ENCODE measurements at regions not wholly inside any gene's neighbourhood (a gene's known extent, or its start where the extent isn't known, plus 50 kb on each side); places are given as distances from the start of the nearest gene placed in this dataset.

DNA sequence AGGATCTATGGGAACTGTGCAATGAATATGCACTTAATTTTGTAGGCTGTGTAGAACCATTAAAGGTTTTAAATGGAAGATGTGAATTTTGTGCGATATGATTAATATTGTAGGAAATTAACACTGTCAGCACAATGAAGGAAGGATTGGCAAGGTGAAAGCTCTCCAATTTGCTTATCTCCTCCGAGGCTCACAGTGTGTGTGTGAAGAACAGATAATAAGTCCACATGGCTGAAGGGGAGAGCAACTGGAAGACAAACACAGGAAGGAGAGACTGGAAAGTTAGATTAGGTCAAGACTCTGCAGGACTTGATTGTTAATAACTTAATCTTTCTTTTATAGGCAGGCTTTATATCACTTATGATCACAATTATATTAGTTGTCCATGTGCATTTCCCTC, 269.7 kb upstream of the VRK2 start:
- H3K9me3 Mint-ChIP-seq: no peaks in the 10 kb centered on the region
- POLR2A ChIA-PET: no interaction called here
- no peaks in the 10 kb centered on the region for H3K4me1 Mint-ChIP-seq
- H3K27me3 Mint-ChIP-seq: no peaks in the 10 kb centered on the region
- ATAC-seq (no peak), DNase-seq (no peak)
- peaks cover 0 to 3% (median 0%) of the 10 kb centered on the region in 3 donors for H3K36me3 Mint-ChIP-seq
- no peak overlapping the region for H3K4me3 Mint-ChIP-seq
- no peak overlapping the region for H3K27ac Mint-ChIP-seq

DNA sequence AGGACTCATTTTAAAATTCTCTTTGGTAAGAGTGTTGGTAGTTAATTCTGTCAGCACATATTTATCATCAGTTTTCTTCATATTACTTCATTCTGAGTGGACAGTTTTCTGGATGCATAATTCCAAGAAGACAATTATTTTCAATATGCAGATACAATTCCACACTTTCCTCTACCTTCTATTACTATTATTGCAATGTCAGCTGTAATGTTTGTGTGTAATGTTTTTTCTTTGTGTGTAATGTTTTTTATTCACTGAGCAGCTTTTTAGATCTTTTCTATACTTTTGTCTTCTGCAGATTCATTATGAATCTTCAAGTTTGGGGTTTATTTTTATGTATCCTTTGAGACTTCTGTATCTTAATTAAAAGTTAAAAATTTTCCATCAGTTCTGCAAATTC, 264.0 kb upstream of the VRK2 start:
- Mint-ChIP-seq H3K27ac (no peak overlapping the region), H3K9me3 (no peaks in the 10 kb centered on the region), H3K4me1 (no peaks in the 10 kb centered on the region), H3K36me3 (peaks cover 0 to 3% (median 0%) of the 10 kb centered on the region in 3 donors), H3K27me3 (no peaks in the 10 kb centered on the region), H3K4me3 (no peak overlapping the region)
- no peak for DNase-seq
- ATAC-seq: no peak
- POLR2A ChIA-PET: no interaction called here

DNA sequence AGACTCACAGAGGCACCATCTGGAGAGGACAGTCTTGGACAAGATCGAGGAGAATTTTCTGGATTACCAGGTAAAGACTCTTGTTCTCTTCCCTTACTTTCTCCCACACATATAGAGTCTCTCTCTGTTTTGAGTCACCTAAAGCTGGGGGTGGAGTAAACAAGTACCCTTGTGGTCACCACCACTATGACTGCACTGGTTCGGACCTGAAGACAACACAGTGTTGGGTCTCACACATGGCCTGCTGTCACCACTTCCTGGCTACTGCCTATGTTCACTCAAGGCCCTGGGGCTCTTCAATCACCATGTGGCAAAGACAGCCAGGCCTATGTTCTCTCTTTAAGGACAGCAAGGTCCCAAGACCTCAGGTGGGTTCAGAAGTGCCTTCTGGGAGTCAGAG, 253.3 kb upstream of the VRK2 start:
- Mint-ChIP-seq H3K27ac (no peak overlapping the region), H3K36me3 (peaks cover 0 to 10% (median 0%) of the 10 kb centered on the region in 3 donors), H3K4me1 (no peaks in the 10 kb centered on the region), H3K27me3 (peaks cover 0 to 7% (median 4%) of the 10 kb centered on the region in 5 donors), H3K9me3 (peaks cover 0 to 32% (median 11%) of the 10 kb centered on the region in 9 donors), H3K4me3 (no peak overlapping the region)
- DNase-seq: no peak
- ATAC-seq: no peak
- POLR2A ChIA-PET: no interaction called here

DNA sequence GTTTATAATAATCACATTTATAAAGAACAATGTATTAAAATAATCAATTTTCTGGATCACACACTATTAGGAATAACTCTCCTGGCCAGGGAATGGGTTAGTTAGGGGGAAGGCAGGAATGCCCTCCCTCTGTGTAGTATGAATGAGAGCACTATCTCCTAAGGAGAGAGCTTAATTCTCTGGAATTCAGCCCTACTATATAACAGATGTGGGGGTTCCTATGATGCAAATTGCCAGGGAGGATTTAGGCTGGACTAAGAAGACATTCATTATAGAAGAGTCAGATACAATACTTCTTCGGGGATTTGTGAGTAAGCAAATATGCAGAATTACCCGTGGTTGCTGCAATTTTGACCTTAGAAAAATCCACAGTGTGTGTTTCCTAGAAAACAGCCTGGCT, 250.1 kb upstream of the VRK2 start:
- Mint-ChIP-seq H3K27ac (no peak overlapping the region), H3K27me3 (peaks cover 0 to 7% (median 4%) of the 10 kb centered on the region in 5 donors), H3K9me3 (peaks cover 6 to 34% (median 15%) of the 10 kb centered on the region in 9 donors), H3K4me3 (no peak overlapping the region), H3K4me1 (no peaks in the 10 kb centered on the region), H3K36me3 (peaks cover 0 to 20% (median 5%) of the 10 kb centered on the region in 3 donors)
- DNase-seq (no peak), ATAC-seq (no peak)
- POLR2A ChIA-PET: no interaction called here

GRCh38 chr2:57798346-57798745, 248.3 kb upstream of the VRK2 start:
- no peak overlapping the region for H3K27ac Mint-ChIP-seq
- no peaks in the 10 kb centered on the region for H3K4me1 Mint-ChIP-seq
- H3K27me3 Mint-ChIP-seq: peaks cover 0 to 3% (median 0%) of the 10 kb centered on the region in 5 donors
- DNase-seq (no peak), ATAC-seq (no peak)
- no peak overlapping the region for H3K4me3 Mint-ChIP-seq
- peaks cover 0 to 15% (median 6%) of the 10 kb centered on the region in 3 donors for H3K36me3 Mint-ChIP-seq
- POLR2A ChIA-PET: no interaction called here
- peaks cover 4 to 23% (median 13%) of the 10 kb centered on the region in 9 donors for H3K9me3 Mint-ChIP-seq

- Mint-ChIP-seq H3K9me3 (peaks cover 4 to 23% (median 11%) of the 10 kb centered on the region in 9 donors), H3K4me3 (no peak overlapping the region), H3K27ac (no peak overlapping the region), H3K36me3 (peaks cover 0 to 15% (median 6%) of the 10 kb centered on the region in 3 donors), H3K4me1 (no peaks in the 10 kb centered on the region), H3K27me3 (peaks cover 0 to 2% (median 0%) of the 10 kb centered on the region in 5 donors)
- POLR2A ChIA-PET: no interaction called here
- DNase-seq (no peak), ATAC-seq (no peak)
Observed at GRCh38 chr2:57802243-57802642, 244.4 kb upstream of the VRK2 start.

DNA sequence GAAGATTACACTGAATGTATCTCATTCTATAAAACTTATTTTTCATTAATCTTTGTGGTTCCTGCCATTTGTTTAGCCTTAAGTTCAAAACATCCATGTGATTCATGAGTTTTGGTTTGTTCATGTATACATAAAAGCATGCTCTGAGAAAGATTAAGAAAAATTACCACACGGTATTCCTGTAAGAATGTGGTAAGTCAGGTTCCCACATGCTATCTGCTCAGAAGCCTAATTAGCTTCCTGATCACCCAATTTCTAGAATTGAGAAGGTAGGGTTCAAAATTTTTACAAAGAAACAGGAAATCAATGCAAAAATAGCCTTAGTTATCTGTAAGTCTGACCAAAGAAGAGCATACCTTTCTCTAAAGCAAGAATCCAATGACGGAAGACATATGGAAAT, 241.6 kb upstream of the VRK2 start:
- peaks cover 0 to 3% (median 0%) of the 10 kb centered on the region in 3 donors for H3K36me3 Mint-ChIP-seq
- POLR2A ChIA-PET: no interaction called here
- no peak for DNase-seq
- H3K27ac Mint-ChIP-seq: no peak overlapping the region
- no peak for ATAC-seq
- peaks cover 0 to 2% (median 0%) of the 10 kb centered on the region in 5 donors for H3K27me3 Mint-ChIP-seq
- no peak overlapping the region for H3K4me3 Mint-ChIP-seq
- H3K9me3 Mint-ChIP-seq: peaks cover 0 to 11% (median 2%) of the 10 kb centered on the region in 9 donors
- H3K4me1 Mint-ChIP-seq: no peaks in the 10 kb centered on the region

DNA sequence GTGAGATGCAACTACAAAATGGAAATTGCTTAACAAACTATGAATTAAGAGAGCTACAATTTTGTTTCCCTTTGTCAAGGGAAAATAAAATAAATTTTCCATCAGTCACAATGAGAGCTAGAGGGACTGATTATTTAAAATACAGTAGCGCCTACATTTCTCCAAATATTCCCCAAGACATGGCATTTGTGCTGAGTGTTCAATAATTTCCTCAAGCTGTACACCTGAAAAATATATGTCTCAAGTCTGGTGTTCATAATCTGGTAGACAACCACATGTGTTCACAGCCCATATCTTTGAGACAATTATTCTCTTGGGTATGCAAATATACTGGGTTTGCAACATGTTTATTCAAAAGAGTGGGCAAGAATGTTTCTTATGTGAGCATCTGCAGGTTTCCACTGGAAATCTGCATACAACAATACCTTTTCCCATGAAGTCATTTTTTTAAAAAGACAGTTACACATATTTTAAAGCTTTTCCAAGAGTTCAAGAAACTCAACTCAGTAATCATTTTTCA, 240.1 kb upstream of the VRK2 start:
- Mint-ChIP-seq H3K4me3 (no peak overlapping the region), H3K27me3 (peaks cover 0 to 2% (median 0%) of the 10 kb centered on the region in 5 donors), H3K36me3 (peaks cover 0 to under 1% (median 0%) of the 10 kb centered on the region in 3 donors), H3K27ac (no peak overlapping the region), H3K9me3 (peaks cover 0 to 9% (median 0%) of the 10 kb centered on the region in 9 donors), H3K4me1 (no peaks in the 10 kb centered on the region)
- no peak for ATAC-seq
- DNase-seq: no peak
- POLR2A ChIA-PET: no interaction called here

- Mint-ChIP-seq H3K27me3 (peaks cover 0 to 2% (median 0%) of the 10 kb centered on the region in 5 donors), H3K9me3 (no peaks in the 10 kb centered on the region), H3K27ac (no peak overlapping the region), H3K36me3 (no peaks in the 10 kb centered on the region), H3K4me1 (no peaks in the 10 kb centered on the region), H3K4me3 (no peak overlapping the region)
- POLR2A ChIA-PET: no interaction called here
- DNase-seq: no peak
- ATAC-seq: no peak
Observed at GRCh38 chr2:57809230-57809629, 237.4 kb upstream of the VRK2 start.

- Mint-ChIP-seq H3K4me3 (no peak overlapping the region), H3K36me3 (peaks cover 0 to 10% (median 0%) of the 10 kb centered on the region in 3 donors), H3K4me1 (no peaks in the 10 kb centered on the region), H3K27ac (no peak overlapping the region), H3K9me3 (peaks cover 5 to 24% (median 9%) of the 10 kb centered on the region in 9 donors), H3K27me3 (no peaks in the 10 kb centered on the region)
- POLR2A ChIA-PET: no interaction called here
- ATAC-seq: no peak
- no peak for DNase-seq
Observed at GRCh38 chr2:57821088-57821487, 225.5 kb upstream of the VRK2 start.

GRCh38 chr2:57828221-57828620, 218.4 kb upstream of the VRK2 start:
- Mint-ChIP-seq H3K9me3 (peaks cover 20 to 71% (median 47%) of the 10 kb centered on the region in 9 donors), H3K27me3 (no peaks in the 10 kb centered on the region), H3K4me3 (no peak overlapping the region), H3K36me3 (peaks cover 3 to 38% (median 21%) of the 10 kb centered on the region in 3 donors), H3K4me1 (no peaks in the 10 kb centered on the region), H3K27ac (no peak overlapping the region)
- POLR2A ChIA-PET: no interaction called here
- ATAC-seq: no peak
- DNase-seq: no peak

DNA sequence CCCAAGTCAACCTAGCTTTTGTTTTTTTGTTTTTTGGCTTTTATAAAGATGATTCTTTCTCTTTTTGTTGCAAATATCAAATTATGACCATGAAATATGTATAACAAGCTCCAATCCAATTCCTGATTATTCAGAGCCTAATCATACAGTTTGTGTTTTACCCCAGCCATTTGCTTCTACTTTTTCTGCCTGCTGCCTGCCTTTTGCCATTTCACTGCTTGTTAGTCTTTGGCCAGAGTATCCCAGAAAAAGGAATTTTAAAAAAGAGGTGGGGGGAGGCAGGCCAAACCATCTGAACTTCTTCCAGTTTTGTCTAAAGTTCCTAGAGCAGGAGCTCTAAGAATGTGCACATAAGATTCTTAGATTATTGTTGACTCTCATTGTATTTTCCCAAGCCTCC, 211.9 kb upstream of the VRK2 start:
- H3K4me3 Mint-ChIP-seq: no peak overlapping the region
- no peak overlapping the region for H3K27ac Mint-ChIP-seq
- no peak for DNase-seq
- H3K4me1 Mint-ChIP-seq: no peaks in the 10 kb centered on the region
- H3K9me3 Mint-ChIP-seq: peaks cover 5 to 23% (median 16%) of the 10 kb centered on the region in 9 donors
- POLR2A ChIA-PET: no interaction called here
- H3K36me3 Mint-ChIP-seq: peaks cover 3 to 17% (median 11%) of the 10 kb centered on the region in 3 donors
- ATAC-seq: no peak
- peaks cover 0 to 1% (median 0%) of the 10 kb centered on the region in 5 donors for H3K27me3 Mint-ChIP-seq

GRCh38 chr2:57842531-57842930, 204.1 kb upstream of the VRK2 start:
- Mint-ChIP-seq H3K4me1 (peaks cover 0 to 1% (median 0%) of the 10 kb centered on the region in 4 donors), H3K27me3 (peaks cover 0 to 4% (median 2%) of the 10 kb centered on the region in 5 donors), H3K36me3 (peaks cover 0 to 7% (median 5%) of the 10 kb centered on the region in 3 donors), H3K27ac (no peak overlapping the region), H3K9me3 (peaks cover 0 to 11% (median 6%) of the 10 kb centered on the region in 9 donors), H3K4me3 (no peak overlapping the region)
- ATAC-seq: no peak
- no peak for DNase-seq
- POLR2A ChIA-PET: no interaction called here

DNA sequence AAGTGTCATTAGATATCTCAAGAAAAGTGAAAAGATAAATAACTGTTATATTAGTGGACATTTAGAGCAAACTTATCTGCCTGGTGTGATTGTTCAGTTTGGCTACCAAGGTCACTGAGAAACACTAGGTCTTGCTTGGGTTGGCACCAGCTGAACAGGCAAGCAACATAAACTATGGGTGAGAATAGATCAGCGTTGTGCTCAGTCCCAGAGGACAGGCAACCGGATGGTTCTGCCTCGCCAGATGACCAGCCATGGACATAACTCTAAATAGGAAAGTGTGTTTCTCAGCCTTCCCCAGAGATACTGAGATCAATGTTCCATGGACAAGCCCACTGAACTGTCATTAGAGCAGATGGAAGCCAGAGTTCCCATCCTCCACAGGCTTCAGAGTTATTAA, 203.4 kb upstream of the VRK2 start:
- Mint-ChIP-seq H3K9me3 (peaks cover 0 to 12% (median 6%) of the 10 kb centered on the region in 9 donors), H3K27ac (no peak overlapping the region), H3K36me3 (peaks cover 0 to 7% (median 5%) of the 10 kb centered on the region in 3 donors), H3K27me3 (peaks cover 0 to 4% (median 2%) of the 10 kb centered on the region in 5 donors), H3K4me1 (peaks cover 0 to 1% (median 0%) of the 10 kb centered on the region in 4 donors), H3K4me3 (no peak overlapping the region)
- POLR2A ChIA-PET: no interaction called here
- DNase-seq (no peak), ATAC-seq (no peak)
